ENCODE measurements at regions not wholly inside any gene's neighbourhood (a gene's known extent, or its start where the extent isn't known, plus 50 kb on each side); places are given as distances from the start of the nearest gene placed in this dataset.
"Not testable (repeated sequence)": the region's sequence is repeated elsewhere in the genome, so short reads cannot be mapped to it uniquely, and the experiment has no call there.

DNA sequence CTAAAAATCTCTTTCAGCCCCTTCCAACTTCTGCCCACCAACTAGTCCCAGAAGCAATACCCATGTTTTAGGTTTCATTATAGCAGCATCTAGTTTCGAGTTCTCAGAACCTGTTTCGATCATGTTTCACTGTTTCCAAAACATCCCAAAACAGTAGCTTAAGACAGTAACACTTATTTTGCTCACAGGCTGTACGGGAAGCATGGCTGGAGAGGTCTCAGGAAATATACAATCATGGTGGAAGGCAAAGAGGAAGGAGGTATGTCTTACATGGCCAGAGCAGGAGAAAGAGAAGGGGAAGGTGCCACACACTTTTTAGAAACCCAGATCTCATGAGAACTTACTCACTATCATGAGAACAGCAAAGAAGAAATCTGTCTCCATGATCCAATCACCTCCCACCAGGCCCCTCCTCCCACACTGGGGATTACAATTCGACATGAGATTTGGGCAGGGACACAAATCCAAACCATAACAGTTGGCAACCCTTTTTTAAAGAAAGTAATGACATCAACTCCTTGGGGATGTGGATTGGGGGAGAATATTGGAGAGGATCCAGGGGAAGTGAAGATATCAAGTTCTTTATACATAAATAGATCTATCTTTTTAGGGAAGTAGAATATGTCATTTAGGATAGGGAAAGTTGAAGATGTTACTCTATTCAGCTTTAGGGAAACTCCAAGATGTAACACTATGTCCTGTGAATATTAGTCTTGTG lies 269.9 kb upstream of the PLEKHG7 start:
- no peak for DNase-seq

DNA sequence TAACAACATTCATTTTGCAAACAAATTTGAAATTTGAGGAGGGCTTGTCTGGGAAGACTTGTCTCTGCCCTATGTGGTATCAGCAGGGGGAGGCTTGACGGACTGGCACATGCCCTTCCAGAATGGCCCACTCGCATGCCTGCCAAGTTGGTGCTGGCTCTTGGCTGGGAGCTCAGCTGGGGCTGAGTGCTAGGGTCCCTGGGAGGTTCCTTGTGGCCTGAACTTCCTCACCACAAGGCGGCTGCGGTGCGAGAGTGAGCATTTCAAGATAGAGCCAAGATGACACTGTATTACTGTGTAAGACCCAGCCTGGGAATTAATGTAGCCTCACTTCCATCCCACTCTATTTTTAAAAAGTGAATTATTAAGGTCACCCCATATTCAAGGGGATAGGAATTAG lies 271.6 kb upstream of the PLEKHG7 start:
- no peak for DNase-seq

DNA sequence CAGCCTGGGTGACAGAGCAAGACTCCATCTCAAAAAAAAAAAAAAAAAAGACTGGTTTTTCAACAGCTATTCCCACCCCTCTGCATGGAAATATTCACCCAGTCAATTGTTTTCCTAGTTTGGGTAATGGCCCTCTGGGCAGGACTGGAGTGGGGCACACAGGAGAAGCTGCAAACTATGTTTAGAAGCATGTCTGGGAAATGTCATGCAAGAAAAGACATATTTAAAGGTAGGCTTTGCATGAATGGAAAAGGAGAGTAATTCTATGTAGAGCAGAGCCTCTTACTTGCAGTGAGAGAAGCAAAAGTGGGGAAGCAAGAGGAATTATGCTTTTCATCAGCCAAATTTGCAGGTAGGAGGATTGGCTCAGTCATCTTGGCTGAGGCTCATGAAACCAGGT lies 276.5 kb upstream of the PLEKHG7 start:
- DNase-seq = no peak

DNA sequence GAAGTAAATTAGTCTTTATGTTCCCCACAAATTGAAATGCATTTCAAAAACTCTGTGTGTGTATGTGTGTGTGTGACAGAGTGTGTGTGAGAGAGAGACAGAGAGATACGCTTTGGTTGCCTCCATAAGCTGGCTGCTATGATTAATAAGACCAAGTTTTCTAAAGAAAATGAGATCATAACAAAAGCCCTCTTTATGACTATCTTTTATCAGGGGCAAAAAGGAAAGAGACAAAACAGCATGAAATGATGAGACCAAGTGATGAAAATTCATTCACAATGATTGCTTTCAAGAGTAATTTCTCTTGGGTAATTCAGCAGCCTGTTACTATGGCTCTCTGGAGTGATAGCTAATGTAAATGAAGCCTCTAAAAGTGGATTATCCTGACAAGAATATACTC lies 277.6 kb upstream of the PLEKHG7 start:
- DNase-seq = no peak

DNA sequence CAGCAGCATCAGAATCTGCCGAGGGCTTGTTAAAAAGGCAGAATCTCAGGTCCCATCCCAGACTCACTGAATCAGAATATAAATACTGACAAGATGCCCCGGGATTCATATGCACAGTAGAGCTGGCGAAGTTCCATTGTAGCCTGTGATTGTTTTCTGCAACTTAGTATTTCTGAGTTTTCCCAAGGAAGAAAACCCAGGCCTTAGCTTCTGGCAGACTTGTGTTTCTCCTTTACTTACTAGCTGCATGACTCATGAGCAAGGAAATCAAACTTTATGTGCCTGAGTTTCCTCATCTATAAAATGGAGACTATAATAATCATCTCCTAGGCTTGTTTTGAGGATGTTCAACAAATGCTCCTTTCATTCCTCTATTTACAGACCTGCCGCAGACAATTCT lies 278.5 kb upstream of the PLEKHG7 start:
- no peak for DNase-seq

DNA sequence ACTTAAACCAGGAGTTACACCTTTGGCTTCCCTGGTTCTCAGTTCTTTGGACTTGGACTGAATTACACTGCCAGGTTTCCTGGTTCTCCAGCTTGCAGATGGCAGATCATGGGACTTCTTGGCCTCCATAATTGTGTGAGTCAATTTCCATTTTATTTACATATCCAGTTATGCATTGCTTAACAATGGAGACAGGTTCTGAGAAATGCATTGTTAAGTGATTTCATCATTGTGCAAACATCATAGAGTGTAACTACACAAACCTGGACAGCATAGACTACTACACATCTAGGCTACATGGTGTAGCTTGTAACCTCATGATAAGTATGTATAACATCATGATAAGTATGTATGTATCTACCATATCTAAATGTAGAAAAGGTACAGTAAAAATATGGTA lies 276.1 kb upstream of the BTG1 start:
- DNase-seq = no peak

DNA sequence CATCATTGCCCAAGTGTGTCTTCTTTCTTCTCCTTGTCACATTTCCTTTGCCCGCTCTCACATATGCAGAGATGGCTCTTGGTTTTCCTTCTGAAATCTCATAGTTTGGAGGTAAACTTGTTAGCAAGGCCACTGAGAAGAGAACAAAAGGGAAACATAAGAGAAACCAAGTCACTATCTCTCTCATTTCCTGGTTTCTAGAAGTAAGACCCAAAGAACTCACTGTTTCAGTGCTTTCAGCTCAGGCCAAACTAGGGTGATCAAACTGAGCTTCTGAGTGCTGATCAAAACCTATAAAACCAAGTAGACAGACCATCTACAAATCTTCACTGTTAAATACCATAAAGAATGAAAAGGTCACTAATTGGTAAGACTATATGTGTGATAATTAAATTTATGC lies 275.4 kb upstream of the BTG1 start:
- DNase-seq = no peak

DNA sequence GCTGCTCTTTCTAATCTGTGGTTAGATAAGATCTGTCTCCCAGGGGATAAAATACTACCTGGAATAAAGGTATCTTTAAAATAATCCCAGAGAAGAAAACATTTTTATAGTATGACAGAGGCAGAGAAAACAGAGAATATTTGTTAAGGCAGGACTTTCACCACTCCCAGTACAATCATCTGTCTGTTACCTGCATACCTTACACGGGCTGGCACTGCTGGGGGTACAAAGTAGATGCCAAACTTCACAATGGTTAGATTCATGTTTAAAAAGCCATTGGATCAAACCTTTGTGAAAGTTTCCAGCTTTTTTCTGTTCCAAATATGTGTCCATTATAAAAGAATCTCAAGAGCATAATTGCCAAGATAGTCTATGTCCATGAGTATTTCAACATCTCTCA lies 273.6 kb upstream of the BTG1 start:
- no peak for DNase-seq

DNA sequence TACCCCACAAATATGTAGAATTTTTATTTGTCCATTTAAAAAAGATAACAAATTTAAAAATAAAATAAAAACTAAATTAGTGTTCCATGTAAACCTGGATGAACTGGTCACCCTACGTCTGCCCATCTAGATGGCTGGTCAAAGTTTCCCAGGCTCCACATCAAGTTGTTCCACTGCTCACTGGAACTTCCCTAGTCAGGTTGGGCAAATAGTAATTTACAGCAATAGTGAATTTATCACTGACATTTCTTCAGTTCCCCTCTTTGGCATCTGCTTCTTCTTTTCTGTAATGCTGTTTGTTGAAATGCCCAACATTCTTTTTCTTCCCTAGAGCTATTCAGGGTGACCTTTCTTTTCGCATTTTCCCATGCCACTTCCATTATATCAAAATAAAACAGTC lies 272.7 kb upstream of the BTG1 start:
- no peak for DNase-seq

DNA sequence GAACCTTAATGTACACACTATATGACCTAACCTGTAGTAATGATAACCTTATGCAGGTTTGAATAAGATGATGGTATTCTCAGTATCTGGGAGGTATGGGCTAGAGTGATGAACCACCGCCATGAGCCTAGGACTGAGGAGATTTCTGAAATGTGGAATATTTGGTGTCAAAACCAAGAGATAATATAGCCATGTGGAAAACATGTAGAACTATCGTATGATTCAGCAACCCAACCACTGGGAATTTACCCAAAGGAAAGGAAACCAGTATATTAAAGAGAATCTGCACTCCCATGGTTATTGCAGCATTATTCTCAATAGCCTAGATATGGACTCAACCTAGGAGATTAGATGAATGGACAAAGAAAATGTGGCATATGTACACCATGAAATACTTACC lies 271.7 kb upstream of the BTG1 start:
- DNase-seq = no peak

DNA sequence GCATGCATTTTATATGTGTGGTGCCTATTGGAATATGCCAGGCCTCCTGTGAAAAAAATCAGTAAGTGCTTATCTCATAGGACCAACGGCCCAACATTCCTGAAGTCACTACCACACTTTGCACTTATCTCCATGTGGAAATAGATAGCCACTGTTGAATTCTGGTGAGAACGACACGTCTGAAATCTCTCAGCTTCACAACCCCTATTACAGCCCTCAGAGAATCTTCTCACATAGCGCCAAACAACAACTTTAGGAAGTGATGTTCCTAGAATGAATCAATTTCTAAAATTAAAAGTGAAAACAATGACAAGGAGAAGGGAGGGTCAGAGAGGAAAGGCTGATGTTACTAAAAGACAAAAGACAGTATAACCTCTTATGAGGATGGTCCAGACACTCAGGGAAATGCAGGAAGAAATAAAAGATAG lies 270.8 kb upstream of the BTG1 start:
- DNase-seq = no peak

DNA sequence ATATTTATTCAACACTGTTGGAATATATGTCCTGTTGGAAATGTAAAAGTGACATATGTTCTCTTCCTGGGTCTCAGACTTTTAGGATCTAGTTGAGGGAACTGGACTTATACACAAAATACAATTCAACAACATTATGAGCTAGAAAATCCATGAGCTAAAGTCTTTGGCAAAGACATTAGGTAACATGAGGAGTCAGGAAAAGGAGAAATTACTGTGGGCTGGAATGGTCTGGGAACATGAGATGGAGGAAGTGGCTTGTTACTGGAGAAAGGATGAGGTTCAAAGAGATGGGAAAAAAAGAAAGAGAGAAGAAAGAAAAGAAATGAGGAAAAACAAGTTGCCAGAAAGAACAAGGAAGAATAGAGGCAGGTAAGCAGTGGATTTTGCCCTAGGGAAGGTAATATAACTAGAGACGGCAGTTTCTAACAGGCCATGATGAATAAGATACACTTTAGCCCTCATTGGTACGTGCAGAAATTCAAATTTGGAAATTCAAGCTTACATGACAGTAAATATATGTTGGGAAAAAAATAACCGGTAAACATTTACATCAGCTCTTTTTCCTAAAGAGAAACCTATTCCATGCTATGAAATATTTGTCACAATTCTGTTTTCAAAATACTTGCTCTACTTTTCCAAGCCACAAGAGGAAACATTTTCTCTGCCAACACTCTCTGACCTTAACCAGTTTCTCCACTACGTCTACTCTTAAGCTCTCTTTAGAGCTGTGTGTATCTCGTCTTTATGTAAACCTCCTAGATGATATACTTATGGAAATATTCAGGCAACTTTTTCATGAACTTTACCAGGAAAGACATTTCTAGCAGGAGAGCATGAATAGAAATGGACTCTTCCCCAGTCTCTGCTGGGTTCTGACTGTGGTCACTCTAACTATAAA lies 268.8 kb upstream of the BTG1 start:
- peak in 2 of 3 donors; percentile 48 to 65 for DNase-seq

DNA sequence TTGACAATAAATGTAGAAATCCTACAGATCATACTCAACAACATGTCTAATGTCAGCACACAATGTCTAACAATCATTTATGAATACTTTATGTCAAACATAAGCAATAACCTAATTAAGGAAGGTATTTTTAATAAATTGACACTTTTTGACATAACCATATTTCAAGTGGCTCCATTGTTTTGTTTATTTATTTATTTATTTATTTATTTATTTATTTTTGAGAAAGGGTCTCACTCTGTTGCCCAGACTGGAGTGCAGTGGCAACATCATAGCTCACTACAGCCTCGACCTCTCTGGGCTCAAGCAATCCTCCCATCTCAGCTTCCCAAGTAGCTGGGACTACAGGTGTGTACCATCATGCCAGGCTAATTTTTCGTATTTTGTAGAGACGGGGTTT lies 267.6 kb upstream of the BTG1 start:
- DNase-seq = no peak

DNA sequence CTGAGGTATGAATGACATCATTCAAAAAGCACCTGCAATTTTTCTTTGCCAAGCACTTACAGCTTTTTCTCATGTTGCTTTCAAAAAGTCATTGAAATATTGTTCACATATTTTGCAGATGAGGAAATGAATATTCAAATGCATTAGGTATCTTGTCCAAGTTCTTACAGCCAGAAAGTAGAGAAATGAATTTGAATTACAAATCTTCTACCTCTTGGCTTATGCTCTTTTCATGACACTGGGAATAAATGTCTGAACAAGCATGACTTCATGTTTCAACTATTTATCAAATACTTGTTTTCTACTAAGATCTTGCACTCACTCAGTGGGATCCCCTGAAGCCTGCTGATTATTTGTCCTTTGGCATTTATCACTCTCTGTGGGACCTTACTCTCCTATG lies 267.2 kb upstream of the BTG1 start:
- peak in 2 of 3 donors; percentile 63 to 72 for DNase-seq

DNA sequence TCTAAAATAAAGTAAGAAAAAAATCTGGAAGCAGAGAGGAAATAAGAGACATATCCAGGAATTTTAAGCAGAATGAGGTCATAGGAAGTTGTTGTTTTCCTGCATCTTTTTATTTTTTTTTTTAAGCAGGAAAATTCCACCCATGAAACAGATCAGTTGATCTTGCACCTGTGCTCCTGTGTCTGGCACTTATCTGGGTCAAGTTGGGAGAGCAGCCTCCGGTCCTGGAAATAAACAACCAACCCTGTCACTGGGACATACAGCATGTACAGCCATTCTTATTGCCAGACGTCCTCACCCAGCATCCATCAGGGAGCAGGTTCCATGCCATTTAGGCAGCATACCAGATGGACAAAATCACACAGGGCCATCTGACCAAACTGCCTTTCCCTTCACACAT lies 266.0 kb upstream of the BTG1 start:
- DNase-seq = peak in 1 of 3 donors; percentile 49

DNA sequence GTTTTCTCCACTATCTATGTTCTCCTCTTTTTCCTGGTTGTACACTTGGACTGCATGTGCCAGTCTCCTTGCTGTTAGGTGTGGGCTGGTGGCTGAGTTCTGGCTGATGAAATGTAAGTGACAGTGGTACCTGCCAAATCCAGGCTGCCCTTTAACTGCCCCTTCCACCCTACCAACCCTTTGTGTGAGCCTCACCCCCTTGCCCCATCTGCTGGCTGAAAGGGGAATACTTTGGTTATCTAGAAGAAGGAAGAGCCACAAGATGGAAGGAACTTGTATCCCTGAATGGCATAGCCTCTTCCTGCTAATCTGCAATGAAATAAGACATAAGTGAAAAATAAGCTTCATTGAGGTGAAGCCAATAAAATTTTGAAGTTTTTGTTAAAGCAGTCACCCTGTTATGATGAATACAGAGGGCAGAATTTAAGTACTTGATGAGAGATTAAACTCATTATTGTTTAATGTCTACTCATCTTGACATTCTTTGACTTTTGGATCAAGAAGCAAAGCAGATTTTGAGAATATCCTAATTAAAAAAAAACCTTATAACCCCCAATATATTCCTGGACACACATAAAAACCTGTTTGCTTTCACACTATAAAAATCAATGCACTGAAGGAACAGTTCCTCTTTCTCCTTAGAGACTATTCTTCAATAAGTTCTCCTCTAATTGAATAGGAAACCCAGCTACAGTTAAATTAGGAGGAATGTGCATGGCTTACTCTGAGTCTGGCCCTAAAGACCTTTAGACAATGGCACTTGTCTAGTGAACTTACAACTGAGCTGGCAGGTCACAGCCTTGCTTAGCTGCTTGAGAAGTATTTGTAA lies 262.6 kb upstream of the BTG1 start:
- no peak for DNase-seq

DNA sequence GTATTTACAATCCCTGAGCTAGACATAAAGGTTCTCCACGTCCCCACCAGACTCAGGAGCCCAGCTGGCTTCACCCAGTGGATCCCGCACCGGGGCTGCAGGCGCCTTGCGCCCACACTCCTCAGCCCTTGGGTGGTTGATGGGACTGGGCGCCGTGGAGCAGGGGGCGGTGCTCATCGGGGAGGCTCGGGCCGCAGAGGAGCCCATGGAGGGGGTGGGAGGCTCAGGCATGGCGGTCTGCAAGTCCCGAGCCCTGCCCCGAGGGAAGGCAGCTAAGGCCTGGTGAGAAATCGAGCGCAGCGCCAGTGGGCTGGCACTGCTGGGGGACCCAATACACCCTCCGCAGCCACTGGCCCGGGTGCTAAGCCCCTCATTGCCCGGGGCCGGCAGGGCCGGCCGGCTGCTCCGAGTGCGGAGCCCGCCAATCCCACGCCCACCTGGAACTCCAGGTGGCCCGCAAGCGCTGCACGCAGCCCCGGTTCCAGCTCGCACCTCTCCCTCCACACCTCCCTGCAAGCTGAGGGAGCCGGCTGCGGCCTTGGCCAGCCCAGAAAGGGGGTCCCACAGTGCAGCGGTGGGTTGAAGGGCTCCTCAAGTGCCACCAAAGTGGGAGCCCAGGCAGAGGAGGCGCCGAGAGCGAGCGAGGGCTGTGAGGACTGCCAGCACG lies 260.9 kb upstream of the BTG1 start:
- DNase-seq = not testable (repeated sequence)

DNA sequence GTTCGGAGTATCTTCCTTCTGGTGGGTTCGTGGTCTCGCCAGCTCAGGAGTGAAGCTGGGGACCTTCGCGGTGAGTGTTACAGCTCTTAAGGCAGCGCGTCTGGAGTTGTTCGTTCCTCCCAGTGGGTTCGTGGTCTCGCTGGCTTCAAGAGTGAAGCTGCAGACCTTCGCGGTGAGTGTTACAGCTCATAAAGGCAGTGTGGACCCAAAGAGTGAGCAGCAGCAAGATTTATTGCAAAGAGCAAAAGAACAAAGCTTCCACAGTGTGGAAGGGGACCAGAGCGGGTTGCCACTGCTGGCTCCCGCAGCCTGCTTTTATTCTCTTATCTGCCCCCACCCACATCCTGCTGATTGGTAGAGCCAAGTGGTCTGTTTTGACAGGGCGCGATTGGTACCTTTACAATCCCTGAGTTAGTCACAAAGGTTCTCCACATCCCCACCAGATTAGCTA lies 260.2 kb upstream of the BTG1 start:
- DNase-seq = not testable (repeated sequence)

DNA sequence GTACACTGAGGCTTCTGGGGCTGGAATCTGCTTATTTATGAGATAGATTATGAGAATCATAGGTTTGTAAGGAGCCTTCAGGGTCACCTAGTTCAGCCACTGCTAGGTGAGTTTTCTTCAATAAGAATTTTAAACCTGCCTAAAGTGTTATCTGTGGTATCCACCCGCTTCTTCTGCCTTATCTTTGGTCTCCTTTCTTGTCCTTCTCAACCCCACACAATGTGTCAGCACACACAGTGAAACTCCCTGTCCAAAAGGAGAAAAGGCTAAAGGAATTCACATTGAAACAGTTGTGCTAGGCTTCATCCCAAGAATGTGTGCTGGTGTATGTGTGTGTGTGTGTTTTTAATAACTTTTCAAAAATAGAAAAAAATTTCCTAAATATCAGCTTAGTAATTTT lies 259.3 kb upstream of the BTG1 start:
- no peak for DNase-seq

DNA sequence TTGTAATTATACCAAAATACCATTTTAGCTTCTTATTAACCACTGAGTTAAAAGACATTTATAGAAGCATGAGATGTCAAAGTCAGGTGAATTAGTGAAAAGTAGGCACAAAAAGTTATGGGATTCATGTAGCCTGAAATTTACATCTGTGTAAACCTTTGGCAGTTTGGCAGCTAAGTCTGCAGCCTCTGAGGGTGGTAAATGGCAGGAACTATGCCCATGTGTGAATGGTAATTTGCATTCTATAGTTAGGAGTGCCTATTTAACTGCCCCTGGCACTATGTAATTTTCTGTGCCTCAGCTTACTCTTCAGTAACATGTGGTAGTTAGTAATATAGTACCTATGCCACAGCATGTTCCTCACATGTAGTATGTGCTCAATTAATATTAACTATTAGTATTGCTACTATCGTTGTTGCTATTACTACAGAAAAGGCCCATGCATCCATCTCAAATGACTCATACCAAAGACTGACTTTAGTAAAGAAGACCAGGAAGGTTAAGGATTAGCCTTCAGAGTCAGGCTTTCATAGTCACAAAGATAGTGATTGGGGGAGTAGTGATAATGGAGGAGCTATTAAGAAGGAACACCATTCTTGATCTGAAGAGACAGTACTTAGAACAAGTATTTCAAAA lies 258.7 kb upstream of the BTG1 start:
- no peak for DNase-seq
